GM19025 (cell line): ENCODE measurements at regions not wholly inside any gene's neighbourhood (a gene's known extent, or its start where the extent isn't known, plus 50 kb on each side); places are given as distances from the start of the nearest gene placed in this dataset.

Experiments used
- ATAC-seq: cut with Tn5 transposase; IDR thresholded peaks from one replicate; pipeline ENCODE4 v1.9.1; 2021; ENCODE audit warnings: mild to moderate bottlenecking, low read depth, moderate library complexity; ENCODE audit not compliant: unreplicated experiment

- ATAC-seq: no peak
Observed at GRCh38 chr15:95843241-95843910, 487.1 kb upstream of the NR2F2 start.

- no peak for ATAC-seq
Observed at GRCh38 chr15:95845862-95846515, 484.5 kb upstream of the NR2F2 start.

GRCh38 chr15:95848126-95848525 lies 482.4 kb upstream of the NR2F2 start:
- no peak for ATAC-seq

GRCh38 chr15:95850837-95851236 lies 479.7 kb upstream of the NR2F2 start:
- ATAC-seq: no peak

GRCh38 chr15:95853350-95853749 lies 477.1 kb upstream of the NR2F2 start:
- ATAC-seq: no peak

GRCh38 chr15:95857124-95857757 lies 473.3 kb upstream of the NR2F2 start:
- ATAC-seq: no peak

GRCh38 chr15:95857758-95858157 lies 472.7 kb upstream of the NR2F2 start:
- no peak for ATAC-seq

GRCh38 chr15:95860406-95860805 lies 470.1 kb upstream of the NR2F2 start:
- no peak for ATAC-seq

GRCh38 chr15:95864467-95864886 lies 466.0 kb upstream of the NR2F2 start:
- no peak for ATAC-seq

- ATAC-seq: no peak
Observed at GRCh38 chr15:95865330-95865739, 465.2 kb upstream of the NR2F2 start.

- no peak for ATAC-seq
Observed at GRCh38 chr15:95866711-95867440, 463.6 kb upstream of the NR2F2 start.

- ATAC-seq: no peak
Observed at GRCh38 chr15:95868450-95868849, 462.1 kb upstream of the NR2F2 start.

GRCh38 chr15:95868970-95869369 lies 461.5 kb upstream of the NR2F2 start:
- no peak for ATAC-seq

GRCh38 chr15:95869920-95870319 lies 460.6 kb upstream of the NR2F2 start:
- ATAC-seq: no peak

GRCh38 chr15:95872366-95872771 lies 458.1 kb upstream of the NR2F2 start:
- ATAC-seq: no peak

- no peak for ATAC-seq
Observed at GRCh38 chr15:95874637-95875036, 455.9 kb upstream of the NR2F2 start.

- no peak for ATAC-seq
Observed at GRCh38 chr15:95875121-95875643, 455.3 kb upstream of the NR2F2 start.

- ATAC-seq: no peak
Observed at GRCh38 chr15:95880031-95880570, 450.4 kb upstream of the NR2F2 start.

- ATAC-seq: no peak
Observed at GRCh38 chr15:95880630-95881029, 449.9 kb upstream of the NR2F2 start.

- ATAC-seq: no peak
Observed at GRCh38 chr15:95883064-95883463, 447.4 kb upstream of the NR2F2 start.

- ATAC-seq: no peak
Observed at GRCh38 chr15:95884276-95884675, 446.2 kb upstream of the NR2F2 start.
